ENCODE measurements at regions not wholly inside any gene's neighbourhood (a gene's known extent, or its start where the extent isn't known, plus 50 kb on each side); places are given as distances from the start of the nearest gene placed in this dataset.

- TF ChIP-seq CSDC2 (CRISPR knock-in tag; IDR thresholded peaks at IDR 0.05) (no peak), ESRRG (CRISPR knock-in tag; IDR thresholded peaks at IDR 0.05) (no peak), ISL1 (CRISPR knock-in tag; IDR thresholded peaks at IDR 0.05) (no peak), ARNTL (CRISPR knock-in tag; IDR thresholded peaks at IDR 0.05; ENCODE audit: borderline replicate concordance, low read depth) (no peak), OSR1 (CRISPR knock-in tag; IDR thresholded peaks at IDR 0.05) (no peak), TOX (CRISPR knock-in tag; IDR thresholded peaks at IDR 0.05; ENCODE audit: borderline replicate concordance) (no peak)
- TF ChIP-seq, protein P1, sequence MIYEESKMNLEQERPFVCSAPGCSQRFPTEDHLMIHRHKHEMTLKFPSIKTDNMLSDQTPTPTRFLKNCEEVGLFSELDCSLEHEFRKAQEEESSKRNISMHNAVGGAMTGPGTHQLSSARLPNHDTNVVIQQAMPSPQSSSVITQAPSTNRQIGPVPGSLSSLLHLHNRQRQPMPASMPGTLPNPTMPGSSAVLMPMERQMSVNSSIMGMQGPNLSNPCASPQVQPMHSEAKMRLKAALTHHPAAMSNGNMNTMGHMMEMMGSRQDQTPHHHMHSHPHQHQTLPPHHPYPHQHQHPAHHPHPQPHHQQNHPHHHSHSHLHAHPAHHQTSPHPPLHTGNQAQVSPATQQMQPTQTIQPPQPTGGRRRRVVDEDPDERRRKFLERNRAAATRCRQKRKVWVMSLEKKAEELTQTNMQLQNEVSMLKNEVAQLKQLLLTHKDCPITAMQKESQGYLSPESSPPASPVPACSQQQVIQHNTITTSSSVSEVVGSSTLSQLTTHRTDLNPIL (CRISPR knock-in tag; IDR thresholded peaks at IDR 0.05; ENCODE audit: low read depth) = no peak
- ATAC-seq = no peak
Measured at GRCh38 chr5:68369023-68369359, 153.4 kb downstream of the PIK3R1 start.

DNA sequence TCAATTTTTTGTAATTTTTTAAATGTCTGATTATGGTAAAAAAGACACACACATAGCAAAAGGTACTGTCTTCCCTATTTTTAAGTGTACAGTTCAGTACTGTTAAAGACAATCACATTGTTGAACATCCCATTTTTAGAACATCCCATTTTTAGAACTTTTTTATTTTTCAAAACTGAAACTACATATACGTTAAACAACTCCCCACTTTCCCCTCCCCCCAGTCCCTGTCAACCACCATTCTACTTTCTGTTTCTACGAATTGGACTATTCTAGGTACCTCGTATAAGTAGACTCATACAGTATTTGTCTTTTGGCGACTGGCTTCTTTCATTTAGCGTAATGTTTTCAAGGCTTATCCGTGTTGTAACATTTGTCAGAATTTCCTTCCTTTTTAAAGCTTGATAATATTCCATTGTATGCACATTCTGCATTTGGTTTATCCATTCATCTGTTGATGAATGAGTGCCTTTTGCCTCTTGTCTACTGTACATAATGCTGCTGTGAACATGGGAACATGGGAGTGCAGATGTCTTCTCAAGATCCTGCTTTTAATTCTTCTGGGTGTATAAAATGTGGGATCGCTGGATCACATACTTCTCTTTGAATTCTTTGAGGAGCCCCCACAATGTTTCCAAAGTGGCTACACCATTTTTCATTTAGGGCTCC lies 154.0 kb downstream of the PIK3R1 start:
- no peak for TF ChIP-seq RARB (CRISPR knock-in tag; IDR thresholded peaks at IDR 0.05)
- no peak for TF ChIP-seq ZFP30 (CRISPR knock-in tag; IDR thresholded peaks at IDR 0.05)
- no peak for TF ChIP-seq ISL1 (CRISPR knock-in tag; IDR thresholded peaks at IDR 0.05)
- no peak for TF ChIP-seq ZNF565 (CRISPR knock-in tag; conservative IDR thresholded peaks at IDR 0.05; ENCODE audit: low read depth)
- TF ChIP-seq PATZ1 (CRISPR knock-in tag; IDR thresholded peaks at IDR 0.05; ENCODE audit: borderline replicate concordance) = no peak
- TF ChIP-seq, protein P2, sequence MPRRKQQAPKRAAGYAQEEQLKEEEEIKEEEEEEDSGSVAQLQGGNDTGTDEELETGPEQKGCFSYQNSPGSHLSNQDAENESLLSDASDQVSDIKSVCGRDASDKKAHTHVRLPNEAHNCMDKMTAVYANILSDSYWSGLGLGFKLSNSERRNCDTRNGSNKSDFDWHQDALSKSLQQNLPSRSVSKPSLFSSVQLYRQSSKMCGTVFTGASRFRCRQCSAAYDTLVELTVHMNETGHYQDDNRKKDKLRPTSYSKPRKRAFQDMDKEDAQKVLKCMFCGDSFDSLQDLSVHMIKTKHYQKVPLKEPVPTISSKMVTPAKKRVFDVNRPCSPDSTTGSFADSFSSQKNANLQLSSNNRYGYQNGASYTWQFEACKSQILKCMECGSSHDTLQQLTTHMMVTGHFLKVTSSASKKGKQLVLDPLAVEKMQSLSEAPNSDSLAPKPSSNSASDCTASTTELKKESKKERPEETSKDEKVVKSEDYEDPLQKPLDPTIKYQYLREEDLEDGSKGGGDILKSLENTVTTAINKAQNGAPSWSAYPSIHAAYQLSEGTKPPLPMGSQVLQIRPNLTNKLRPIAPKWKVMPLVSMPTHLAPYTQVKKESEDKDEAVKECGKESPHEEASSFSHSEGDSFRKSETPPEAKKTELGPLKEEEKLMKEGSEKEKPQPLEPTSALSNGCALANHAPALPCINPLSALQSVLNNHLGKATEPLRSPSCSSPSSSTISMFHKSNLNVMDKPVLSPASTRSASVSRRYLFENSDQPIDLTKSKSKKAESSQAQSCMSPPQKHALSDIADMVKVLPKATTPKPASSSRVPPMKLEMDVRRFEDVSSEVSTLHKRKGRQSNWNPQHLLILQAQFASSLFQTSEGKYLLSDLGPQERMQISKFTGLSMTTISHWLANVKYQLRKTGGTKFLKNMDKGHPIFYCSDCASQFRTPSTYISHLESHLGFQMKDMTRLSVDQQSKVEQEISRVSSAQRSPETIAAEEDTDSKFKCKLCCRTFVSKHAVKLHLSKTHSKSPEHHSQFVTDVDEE (CRISPR knock-in tag; IDR thresholded peaks at IDR 0.05) = no peak
- TF ChIP-seq OSR1 (CRISPR knock-in tag; IDR thresholded peaks at IDR 0.05) = no peak
- TF ChIP-seq ZFP3 (CRISPR knock-in tag; IDR thresholded peaks at IDR 0.05) = no peak
- TF ChIP-seq ESRRG (CRISPR knock-in tag; IDR thresholded peaks at IDR 0.05) = no peak
- TF ChIP-seq SNAI2 (CRISPR knock-in tag; IDR thresholded peaks at IDR 0.05) = no peak
- no peak for TF ChIP-seq ARNTL (CRISPR knock-in tag; IDR thresholded peaks at IDR 0.05; ENCODE audit: borderline replicate concordance, low read depth)
- TF ChIP-seq ZC3H10 (CRISPR knock-in tag; IDR thresholded peaks at IDR 0.05) = no peak
- ATAC-seq = no peak

GRCh38 chr5:68370196-68370595 lies 154.6 kb downstream of the PIK3R1 start:
- TF ChIP-seq ZFP3 (CRISPR knock-in tag; IDR thresholded peaks at IDR 0.05) = no peak
- TF ChIP-seq, protein P2 (CRISPR knock-in tag; IDR thresholded peaks at IDR 0.05) = no peak
- no peak for TF ChIP-seq ESRRG (CRISPR knock-in tag; IDR thresholded peaks at IDR 0.05)
- no peak for TF ChIP-seq PATZ1 (CRISPR knock-in tag; IDR thresholded peaks at IDR 0.05; ENCODE audit: borderline replicate concordance)
- TF ChIP-seq ZNF70 (CRISPR knock-in tag; IDR thresholded peaks at IDR 0.05) = no peak
- TF ChIP-seq BACH2 (CRISPR knock-in tag; IDR thresholded peaks at IDR 0.05; ENCODE audit: borderline replicate concordance) = no peak
- no peak for TF ChIP-seq ZNF565 (CRISPR knock-in tag; conservative IDR thresholded peaks at IDR 0.05; ENCODE audit: low read depth)
- TF ChIP-seq, protein P1 (CRISPR knock-in tag; IDR thresholded peaks at IDR 0.05; ENCODE audit: low read depth) = no peak
- no peak for TF ChIP-seq PPARA (CRISPR knock-in tag; IDR thresholded peaks at IDR 0.05; ENCODE audit: borderline replicate concordance)
- no peak for TF ChIP-seq SNAI2 (CRISPR knock-in tag; IDR thresholded peaks at IDR 0.05)
- no peak for TF ChIP-seq RARB (CRISPR knock-in tag; IDR thresholded peaks at IDR 0.05)
- no peak for TF ChIP-seq GLIS3 (CRISPR knock-in tag; IDR thresholded peaks at IDR 0.05)
- TF ChIP-seq ZFP30 (CRISPR knock-in tag; IDR thresholded peaks at IDR 0.05) = no peak
- TF ChIP-seq ZNF8 (CRISPR knock-in tag; IDR thresholded peaks at IDR 0.05) = no peak
- TF ChIP-seq ZC3H10 (CRISPR knock-in tag; IDR thresholded peaks at IDR 0.05) = no peak
- TF ChIP-seq TOX (CRISPR knock-in tag; IDR thresholded peaks at IDR 0.05; ENCODE audit: borderline replicate concordance) = no peak
- TF ChIP-seq ISL1 (CRISPR knock-in tag; IDR thresholded peaks at IDR 0.05) = no peak
- TF ChIP-seq, protein P3, sequence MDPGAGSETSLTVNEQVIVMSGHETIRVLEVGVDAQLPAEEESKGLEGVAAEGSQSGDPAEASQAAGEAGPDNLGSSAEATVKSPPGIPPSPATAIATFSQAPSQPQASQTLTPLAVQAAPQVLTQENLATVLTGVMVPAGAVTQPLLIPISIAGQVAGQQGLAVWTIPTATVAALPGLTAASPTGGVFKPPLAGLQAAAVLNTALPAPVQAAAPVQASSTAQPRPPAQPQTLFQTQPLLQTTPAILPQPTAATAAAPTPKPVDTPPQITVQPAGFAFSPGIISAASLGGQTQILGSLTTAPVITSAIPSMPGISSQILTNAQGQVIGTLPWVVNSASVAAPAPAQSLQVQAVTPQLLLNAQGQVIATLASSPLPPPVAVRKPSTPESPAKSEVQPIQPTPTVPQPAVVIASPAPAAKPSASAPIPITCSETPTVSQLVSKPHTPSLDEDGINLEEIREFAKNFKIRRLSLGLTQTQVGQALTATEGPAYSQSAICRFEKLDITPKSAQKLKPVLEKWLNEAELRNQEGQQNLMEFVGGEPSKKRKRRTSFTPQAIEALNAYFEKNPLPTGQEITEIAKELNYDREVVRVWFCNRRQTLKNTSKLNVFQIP (CRISPR knock-in tag; IDR thresholded peaks at IDR 0.05; ENCODE audit: borderline replicate concordance, low read depth) = no peak
- no peak for ATAC-seq

Data from SK-N-SH treated with all-trans-retinoic acid at 6 μM for 48 hours (cell line).